Astrocyte of the spinal cord (primary cell): ENCODE measurements at regions not wholly inside any gene's neighbourhood (a gene's known extent, or its start where the extent isn't known, plus 50 kb on each side); places are given as distances from the start of the nearest gene placed in this dataset.

Experiments
- DNase-seq: peaks from one replicate; pipeline ENCODE4 v3.0.0; 2011; ENCODE audit warnings: low read depth, low spot score
- H3K4me3 ChIP-seq: 2 replicates; pipeline ENCODE4 v1.5.1; 2011; ENCODE audit warnings: low read depth, mild to moderate bottlenecking, low read length, moderate library complexity
- in situ Hi-C: cut with HindIII; loops from 2 replicates; pipeline ENCODE4 v1.10.0; 2017; ENCODE audit warnings: low sequenced_read_pairs
- TF ChIP-seq, protein P1 (sequence below): IDR thresholded peaks from 2 replicates; pipeline ENCODE4 v1.5.1; 2012; ENCODE audit warnings: low read depth, mild to moderate bottlenecking, low read length, inconsistent platforms

DNA sequence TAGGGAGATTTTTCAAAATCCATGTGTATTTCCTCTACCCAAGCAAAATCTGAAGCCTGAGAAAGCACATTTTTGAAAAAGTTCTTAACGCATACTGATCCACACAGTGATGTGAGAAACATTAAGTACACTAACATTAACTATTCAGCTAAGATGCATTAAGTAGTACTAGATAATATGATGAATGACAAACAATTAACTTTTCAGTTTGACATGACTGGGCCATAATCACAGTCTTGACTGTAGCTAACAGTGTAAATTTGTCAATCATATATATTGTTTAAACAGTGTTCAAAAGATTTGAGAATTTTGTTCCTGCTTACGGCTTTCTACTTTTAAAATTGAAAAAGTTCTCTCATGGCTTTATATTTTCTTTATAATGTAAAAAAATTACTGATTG, 72.0 kb downstream of the CNTN3 start:
- DNase-seq: no peak
- TF ChIP-seq, protein P1, sequence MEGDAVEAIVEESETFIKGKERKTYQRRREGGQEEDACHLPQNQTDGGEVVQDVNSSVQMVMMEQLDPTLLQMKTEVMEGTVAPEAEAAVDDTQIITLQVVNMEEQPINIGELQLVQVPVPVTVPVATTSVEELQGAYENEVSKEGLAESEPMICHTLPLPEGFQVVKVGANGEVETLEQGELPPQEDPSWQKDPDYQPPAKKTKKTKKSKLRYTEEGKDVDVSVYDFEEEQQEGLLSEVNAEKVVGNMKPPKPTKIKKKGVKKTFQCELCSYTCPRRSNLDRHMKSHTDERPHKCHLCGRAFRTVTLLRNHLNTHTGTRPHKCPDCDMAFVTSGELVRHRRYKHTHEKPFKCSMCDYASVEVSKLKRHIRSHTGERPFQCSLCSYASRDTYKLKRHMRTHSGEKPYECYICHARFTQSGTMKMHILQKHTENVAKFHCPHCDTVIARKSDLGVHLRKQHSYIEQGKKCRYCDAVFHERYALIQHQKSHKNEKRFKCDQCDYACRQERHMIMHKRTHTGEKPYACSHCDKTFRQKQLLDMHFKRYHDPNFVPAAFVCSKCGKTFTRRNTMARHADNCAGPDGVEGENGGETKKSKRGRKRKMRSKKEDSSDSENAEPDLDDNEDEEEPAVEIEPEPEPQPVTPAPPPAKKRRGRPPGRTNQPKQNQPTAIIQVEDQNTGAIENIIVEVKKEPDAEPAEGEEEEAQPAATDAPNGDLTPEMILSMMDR: no peak
- in situ Hi-C loops: no loop called here
- no peak overlapping the region for H3K4me3 ChIP-seq

DNA sequence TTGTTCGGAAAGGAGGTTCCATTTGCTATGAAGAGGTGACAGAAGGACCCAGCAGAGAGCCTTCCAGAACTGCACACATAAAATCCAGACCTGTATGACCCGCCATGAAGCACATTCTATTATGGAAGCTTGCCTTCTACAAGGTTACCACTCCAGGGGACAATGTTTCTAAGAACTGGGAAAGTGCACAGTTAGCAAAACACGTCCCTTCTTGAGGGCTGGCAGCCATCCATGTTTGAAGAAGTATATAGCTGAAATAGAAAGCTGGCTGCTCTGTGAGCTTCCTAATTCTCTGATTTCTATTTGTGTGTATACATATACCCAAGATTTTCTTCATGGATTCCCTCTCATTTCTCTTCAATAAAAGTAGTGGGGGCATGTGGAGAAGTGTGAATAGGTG, 74.6 kb downstream of the CNTN3 start:
- TF ChIP-seq, protein P1: no peak
- DNase-seq: peak; percentile 5
- no peak overlapping the region for H3K4me3 ChIP-seq
- in situ Hi-C loops: no loop called here

DNA sequence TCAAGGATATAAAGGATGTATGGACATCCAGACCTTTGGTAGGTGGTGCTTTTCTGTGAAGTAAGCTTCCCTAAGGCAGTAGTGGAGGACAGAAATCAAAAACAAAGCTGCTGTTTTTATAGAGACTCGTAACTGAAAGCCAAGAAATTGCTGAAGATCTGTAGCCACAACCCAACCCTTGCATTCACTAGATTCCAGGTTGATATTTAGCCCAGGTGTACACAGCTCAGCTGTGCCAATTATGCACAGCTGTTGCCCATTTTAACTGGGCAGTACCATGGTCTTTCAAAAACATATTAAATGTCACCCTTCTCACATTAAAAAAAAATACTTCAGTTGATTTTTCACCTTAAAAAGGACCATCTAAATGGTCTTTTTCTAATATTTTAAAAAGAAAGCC, 75.8 kb downstream of the CNTN3 start:
- no peak for DNase-seq
- H3K4me3 ChIP-seq: no peak overlapping the region
- TF ChIP-seq, protein P1: no peak
- in situ Hi-C loops: no loop called here

DNA sequence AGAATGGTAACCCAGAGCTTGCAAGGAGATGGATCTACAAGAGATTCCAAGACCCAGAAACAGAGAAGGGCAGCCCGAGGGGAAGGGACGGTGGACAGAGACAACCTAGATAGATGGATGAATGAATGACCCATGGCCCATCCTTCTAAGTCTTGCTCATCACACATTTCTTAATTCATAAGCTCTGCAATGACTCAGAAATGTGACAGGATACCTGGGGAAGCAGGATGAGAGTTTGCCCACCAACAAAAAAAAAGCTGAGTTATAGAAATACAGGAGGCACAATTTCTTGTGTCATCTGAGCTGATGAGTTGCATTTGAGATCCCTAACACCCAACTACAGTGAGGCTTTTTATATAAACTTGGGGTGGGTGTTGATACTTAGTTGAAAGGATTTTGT, 76.6 kb downstream of the CNTN3 start:
- H3K4me3 ChIP-seq: no peak overlapping the region
- TF ChIP-seq, protein P1: no peak
- in situ Hi-C loops: no loop called here
- DNase-seq: no peak

DNA sequence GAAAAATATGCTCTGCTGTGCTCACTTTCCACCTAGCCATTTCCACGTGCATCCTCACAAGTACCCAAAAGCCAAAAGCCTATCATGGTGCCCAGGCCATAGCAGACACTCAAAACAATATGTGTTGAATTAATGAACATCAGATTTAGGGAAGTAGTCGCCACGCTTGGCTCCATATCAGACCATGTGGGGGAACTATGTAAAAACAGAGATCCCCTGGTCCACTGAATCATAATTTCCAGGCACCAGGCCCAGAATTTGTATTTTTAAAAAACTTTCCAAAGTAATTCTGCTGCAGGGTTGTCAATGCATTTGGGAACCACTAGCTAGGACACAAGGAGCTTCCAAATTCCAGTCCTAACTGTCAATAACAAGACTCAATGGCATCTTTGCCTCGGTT, 77.3 kb downstream of the CNTN3 start:
- in situ Hi-C loops: no loop called here
- peak; percentile 9 for DNase-seq
- TF ChIP-seq, protein P1: no peak
- no peak overlapping the region for H3K4me3 ChIP-seq

DNA sequence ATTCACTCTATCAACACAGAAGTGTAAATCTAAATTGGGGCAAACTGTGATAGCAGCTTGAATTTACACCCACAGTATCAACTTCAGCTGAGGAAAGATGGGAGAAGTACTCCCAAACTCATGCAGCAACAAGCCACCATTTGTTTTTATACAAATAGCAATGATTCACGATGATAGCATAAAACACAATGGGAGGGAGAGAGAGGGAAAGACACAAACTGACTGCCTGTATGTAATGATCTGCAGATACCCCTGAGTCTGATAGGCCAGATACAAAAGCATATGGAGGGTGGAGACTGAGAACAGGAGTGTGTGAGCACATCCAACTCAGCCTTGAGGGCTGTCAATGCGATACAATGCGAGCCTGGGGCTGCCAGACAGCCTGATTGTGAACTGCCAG, 79.2 kb downstream of the CNTN3 start:
- TF ChIP-seq, protein P1: no peak
- no peak overlapping the region for H3K4me3 ChIP-seq
- in situ Hi-C loops: no loop called here
- DNase-seq: no peak

DNA sequence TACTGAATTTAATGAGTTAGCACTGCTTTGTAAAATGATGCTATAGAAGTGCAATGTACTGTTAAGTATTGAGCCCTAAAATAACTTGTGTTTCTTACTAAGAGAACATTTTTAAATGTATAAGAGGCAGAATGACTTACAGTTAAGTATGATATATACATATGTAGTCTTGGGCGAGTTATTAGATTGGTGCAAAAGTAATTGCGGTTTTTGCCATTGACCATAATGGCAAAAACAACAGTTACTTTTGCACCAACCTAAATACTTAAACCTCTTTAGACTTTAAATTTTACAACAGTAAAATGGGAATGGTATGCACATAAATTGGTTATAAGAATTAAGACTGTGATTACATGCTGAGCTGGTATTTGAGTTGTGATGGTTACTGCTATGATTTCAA, 79.8 kb downstream of the CNTN3 start:
- no peak for DNase-seq
- in situ Hi-C loops: no loop called here
- no peak overlapping the region for H3K4me3 ChIP-seq
- TF ChIP-seq, protein P1: no peak
